ENCODE measurements at regions not wholly inside any gene's neighbourhood (a gene's known extent, or its start where the extent isn't known, plus 50 kb on each side); places are given as distances from the start of the nearest gene placed in this dataset.

DNA sequence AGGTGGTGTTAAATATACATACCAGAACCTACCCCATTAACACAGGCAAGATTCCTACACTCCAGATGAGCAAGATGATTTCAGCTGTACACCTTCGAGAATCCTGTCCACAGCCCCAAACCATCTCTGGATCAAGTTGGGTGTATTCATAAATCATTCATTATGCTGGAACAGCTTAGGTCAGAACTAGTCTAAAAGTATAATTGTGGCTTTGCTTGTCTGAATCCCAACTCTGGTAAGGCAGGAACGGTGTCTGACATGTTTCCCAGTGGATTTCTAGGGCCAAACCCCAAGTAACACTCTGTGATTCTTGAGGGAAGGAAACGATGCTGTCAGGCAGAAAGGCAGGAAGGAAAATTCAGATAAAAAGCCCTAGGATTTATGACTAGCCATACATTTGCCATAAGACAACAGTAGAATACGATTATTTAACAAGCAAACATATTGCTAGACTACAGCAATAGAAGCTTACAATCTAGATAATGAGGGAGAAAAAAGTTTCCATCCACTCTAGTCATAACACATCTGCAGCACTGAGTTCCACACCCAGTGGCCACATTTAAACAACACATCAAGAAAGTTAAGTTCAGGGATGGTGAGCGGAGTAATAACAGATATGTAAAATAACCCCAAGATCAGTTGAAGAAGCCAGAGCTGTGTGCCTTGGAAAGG, 444.8 kb downstream of the RND3 start:
- intact Hi-C loops (cut with DNase I), result no loop called here
- H3K4me1 ChIP-seq, result no peaks in the 10 kb centered on the region

GRCh38 chr2:150041722-150042425, 445.6 kb downstream of the RND3 start:
- 78 to 81% methylated on average over 8 of the region's 8 CpGs for WGBS, 2 donors
- H3K9me3 ChIP-seq, result no peaks in the 10 kb centered on the region
- no peak overlapping the region for H3K4me3 ChIP-seq
- no peak for DNase-seq
- intact Hi-C loops (cut with DNase I), result no loop called here
- H3K36me3 ChIP-seq, result no peaks in the 10 kb centered on the region
- no peak for TF ChIP-seq POLR2A (IDR thresholded peaks at IDR 0.05)
- no peak for TF ChIP-seq CTCF (IDR thresholded peaks at IDR 0.05)
- H3K4me1 ChIP-seq, result no peaks in the 10 kb centered on the region
- H3K27ac ChIP-seq, result no peak overlapping the region
- H3K27me3 ChIP-seq, result no peaks in the 10 kb centered on the region

More for the DNA sequence above, 444.8 kb downstream of the RND3 start:
- DNase-seq, result no peak
- Histone ChIP-seq H3K27me3 (no peaks in the 10 kb centered on the region), H3K4me3 (no peak overlapping the region), H3K9me3 (no peaks in the 10 kb centered on the region), H3K27ac (no peak overlapping the region), H3K36me3 (no peaks in the 10 kb centered on the region)
- TF ChIP-seq CTCF (IDR thresholded peaks at IDR 0.05) (no peak), POLR2A (IDR thresholded peaks at IDR 0.05) (no peak)
- 76 to 77% methylated on average over 4 to 5 of the region's 5 CpGs for WGBS, 2 donors

GRCh38 chr2:150036622-150037021, 449.0 kb upstream of the MMADHC start:
- no peak overlapping the region for H3K4me3 ChIP-seq
- intact Hi-C loops (cut with DNase I), result no loop called here
- H3K27ac ChIP-seq, result no peak overlapping the region
- no peaks in the 10 kb centered on the region for H3K36me3 ChIP-seq
- no peaks in the 10 kb centered on the region for H3K27me3 ChIP-seq
- H3K9me3 ChIP-seq, result no peaks in the 10 kb centered on the region
- no peaks in the 10 kb centered on the region for H3K4me1 ChIP-seq
- no peak for DNase-seq
- no peak for TF ChIP-seq POLR2A (IDR thresholded peaks at IDR 0.05)

DNA sequence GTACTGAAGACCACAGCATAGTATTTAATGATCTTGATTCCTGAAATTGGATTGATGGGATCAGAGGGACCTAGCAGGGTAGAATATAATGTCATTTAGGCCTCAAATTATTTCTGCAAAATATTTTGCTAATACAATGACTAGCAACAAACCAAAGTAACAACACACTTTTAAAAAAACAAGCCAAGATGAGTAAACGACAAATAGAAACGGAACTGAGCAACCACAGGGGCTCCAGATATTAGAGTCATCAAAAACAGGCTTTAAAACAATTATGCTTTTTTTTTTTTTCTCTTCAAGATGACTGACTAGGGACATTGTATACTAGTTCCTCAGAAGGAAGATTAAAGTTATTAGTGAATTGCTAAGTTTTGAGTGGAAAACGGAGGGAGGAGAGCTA, 447.1 kb upstream of the MMADHC start:
- WGBS, 2 donors, result 74 to 91% methylated on average over 3 of the region's 3 CpGs
- Histone ChIP-seq H3K27ac (no peak overlapping the region), H3K4me1 (peaks cover 0 to 6% (median 0%) of the 10 kb centered on the region in 3 donors), H3K27me3 (no peaks in the 10 kb centered on the region), H3K36me3 (no peaks in the 10 kb centered on the region), H3K4me3 (no peak overlapping the region), H3K9me3 (no peaks in the 10 kb centered on the region)
- TF ChIP-seq POLR2A (IDR thresholded peaks at IDR 0.05), result no peak
- no peak for TF ChIP-seq CTCF (IDR thresholded peaks at IDR 0.05)
- no peak for DNase-seq
- intact Hi-C loops (cut with DNase I), result no loop called here

DNA sequence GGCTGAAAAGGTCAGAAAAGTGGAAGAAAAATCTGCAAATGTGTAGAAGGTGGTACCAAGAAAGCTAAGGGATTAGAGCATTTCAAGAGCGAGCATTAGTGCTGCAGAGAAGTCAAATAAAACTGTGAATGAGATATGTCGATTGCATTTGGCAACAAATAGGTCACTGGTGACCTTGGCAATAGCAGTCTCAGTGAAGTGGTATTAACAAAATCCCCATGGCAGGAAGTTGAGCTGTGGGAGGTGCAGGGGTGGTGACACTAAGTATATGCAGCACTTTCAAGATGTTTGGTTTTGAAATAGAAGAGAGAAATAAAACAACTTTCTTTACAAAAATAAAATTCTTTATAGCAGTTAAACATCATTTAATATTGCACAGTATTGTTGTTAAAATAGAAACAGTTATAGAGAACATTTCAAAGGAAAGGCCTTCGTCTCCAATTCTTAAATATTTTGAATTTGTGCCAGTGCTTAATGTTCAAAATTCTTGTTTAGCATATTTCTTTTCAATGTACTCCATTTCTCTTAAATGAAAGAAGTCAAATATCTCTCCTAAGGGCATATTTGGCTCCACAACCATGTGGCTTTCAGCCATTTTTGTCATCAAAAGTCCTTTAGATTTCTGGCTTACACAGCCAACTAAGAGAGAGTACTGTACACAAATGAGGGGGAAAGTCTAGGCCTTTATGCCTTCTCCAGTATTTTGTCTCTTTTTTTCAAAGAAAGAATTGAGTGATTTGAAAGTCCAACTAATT, 443.0 kb upstream of the MMADHC start:
- Histone ChIP-seq H3K27me3 (no peaks in the 10 kb centered on the region), H3K9me3 (no peaks in the 10 kb centered on the region), H3K4me1 (peaks cover 0 to 11% (median 0%) of the 10 kb centered on the region in 3 donors), H3K36me3 (no peaks in the 10 kb centered on the region), H3K4me3 (no peak overlapping the region), H3K27ac (no peak overlapping the region)
- DNase-seq, result no peak
- WGBS, 2 donors, result 35 to 39% methylated on average over 3 of the region's 3 CpGs
- intact Hi-C loops (cut with DNase I), result no loop called here
- TF ChIP-seq POLR2A (IDR thresholded peaks at IDR 0.05) (no peak), CTCF (IDR thresholded peaks at IDR 0.05) (no peak)

Data from esophagus squamous epithelium (tissue), 5 donors.